ENCODE measurements at regions not wholly inside any gene's neighbourhood (a gene's known extent, or its start where the extent isn't known, plus 50 kb on each side); places are given as distances from the start of the nearest gene placed in this dataset.

- DNase-seq = no peak
- intact Hi-C loops (cut with DNase I) = no loop called here
Observed at GRCh38 chr10:121236621-121237020, 361.6 kb downstream of the FGFR2 start.

- no peak for DNase-seq
- intact Hi-C loops (cut with DNase I) = no loop called here
Observed at GRCh38 chr10:121237718-121238117, 360.5 kb downstream of the FGFR2 start.

GRCh38 chr10:121240011-121240410 is 358.2 kb downstream of the FGFR2 start:
- intact Hi-C loops (cut with DNase I) = no loop called here
- DNase-seq = no peak

- intact Hi-C loops (cut with DNase I) = no loop called here
- no peak for DNase-seq
Observed at GRCh38 chr10:121240556-121240955, 357.7 kb downstream of the FGFR2 start.

- DNase-seq = no peak
- intact Hi-C loops (cut with DNase I) = no loop called here
Observed at GRCh38 chr10:121241337-121241736, 356.9 kb downstream of the FGFR2 start.

- intact Hi-C loops (cut with DNase I) = no loop called here
- no peak for DNase-seq
Observed at GRCh38 chr10:121242741-121243608, 355.3 kb downstream of the FGFR2 start.

GRCh38 chr10:121243609-121244241 is 354.5 kb downstream of the FGFR2 start:
- no peak for DNase-seq
- intact Hi-C loops (cut with DNase I) = no loop called here

- DNase-seq = no peak
- intact Hi-C loops (cut with DNase I) = no loop called here
Observed at GRCh38 chr10:121244818-121245217, 353.4 kb downstream of the FGFR2 start.

GRCh38 chr10:121245754-121246153 is 352.5 kb downstream of the FGFR2 start:
- DNase-seq = no peak
- intact Hi-C loops (cut with DNase I) = no loop called here

GRCh38 chr10:121248266-121248665 is 350.0 kb downstream of the FGFR2 start:
- intact Hi-C loops (cut with DNase I) = no loop called here
- peak in 1 of 42 donors; percentile 2 for DNase-seq

- DNase-seq = no peak
- intact Hi-C loops (cut with DNase I) = no loop called here
Observed at GRCh38 chr10:121250995-121251764, 347.1 kb downstream of the FGFR2 start.

GRCh38 chr10:121252756-121253155 is 345.5 kb downstream of the FGFR2 start:
- DNase-seq = peak in 1 of 42 donors; percentile 17
- intact Hi-C loops (cut with DNase I) = no loop called here

GRCh38 chr10:121260377-121260776 is 337.9 kb downstream of the FGFR2 start:
- intact Hi-C loops (cut with DNase I) = no loop called here
- DNase-seq = peak in 1 of 42 donors; percentile 7

- peak in 1 of 42 donors; percentile 4 for DNase-seq
- intact Hi-C loops (cut with DNase I) = no loop called here
Observed at GRCh38 chr10:121261665-121262064, 336.6 kb downstream of the FGFR2 start.

- intact Hi-C loops (cut with DNase I) = no loop called here
- DNase-seq = no peak
Observed at GRCh38 chr10:121262774-121263430, 335.3 kb downstream of the FGFR2 start.

GRCh38 chr10:121263431-121263783 is 334.8 kb downstream of the FGFR2 start:
- DNase-seq = no peak
- intact Hi-C loops (cut with DNase I) = no loop called here

- intact Hi-C loops (cut with DNase I) = no loop called here
- DNase-seq = no peak
Observed at GRCh38 chr10:121265360-121266123, 332.7 kb downstream of the FGFR2 start.

- DNase-seq = no peak
- intact Hi-C loops (cut with DNase I) = no loop called here
Observed at GRCh38 chr10:121266370-121266769, 331.9 kb downstream of the FGFR2 start.

Measured in head of caudate nucleus (tissue), 42 donors.